OCI-M1 (cell line): ENCODE measurements at regions not wholly inside any gene's neighbourhood (a gene's known extent, or its start where the extent isn't known, plus 50 kb on each side); places are given as distances from the start of the nearest gene placed in this dataset.

ENCODE experiments used
- DNase-seq: peaks from one replicate; lab custom pipeline; 2025; lab: John Stamatoyannopoulos, UW

- no peak for DNase-seq
These were observed 62.2 kb upstream of the TNIP3 start for GRCh38 chr4:121226362-121226761.

DNA sequence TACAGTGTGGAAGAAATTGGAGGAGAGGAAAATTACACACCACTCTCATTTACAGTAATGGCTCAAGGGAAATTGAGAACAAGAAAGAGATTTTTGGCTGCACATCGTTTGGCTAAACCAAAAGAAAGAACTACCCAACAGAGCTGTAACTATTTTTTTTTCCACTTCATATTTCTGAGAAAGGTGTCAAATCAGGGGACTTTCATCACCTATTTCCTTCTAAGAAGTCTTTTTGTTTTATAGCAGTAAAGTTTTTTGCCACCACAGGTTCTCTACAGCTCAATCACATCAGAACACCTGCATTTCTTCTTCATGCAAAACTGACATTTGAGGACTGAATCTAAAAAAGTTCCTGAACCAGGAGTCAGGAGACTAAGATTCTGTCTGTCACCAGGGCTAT, 57.5 kb upstream of the TNIP3 start:
- DNase-seq, result no peak

DNA sequence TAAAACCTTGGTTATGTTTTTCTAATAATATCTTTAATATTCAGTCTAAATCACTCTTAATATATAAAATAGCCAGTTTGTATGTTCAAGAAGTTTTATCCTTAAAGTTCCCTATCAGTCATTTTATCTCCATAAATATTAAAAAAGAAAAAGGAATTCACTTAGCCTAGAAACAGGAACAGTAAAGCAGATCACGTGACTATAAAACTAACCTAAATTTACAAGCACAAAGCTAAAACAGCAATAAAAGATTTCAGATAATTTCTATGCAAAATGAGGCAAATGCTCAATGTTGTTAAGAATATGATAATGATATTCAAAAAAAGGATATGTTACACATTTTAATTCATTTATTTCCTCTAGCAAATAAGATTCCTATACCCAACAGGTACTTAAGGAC, 57.1 kb upstream of the TNIP3 start:
- DNase-seq, result no peak

DNA sequence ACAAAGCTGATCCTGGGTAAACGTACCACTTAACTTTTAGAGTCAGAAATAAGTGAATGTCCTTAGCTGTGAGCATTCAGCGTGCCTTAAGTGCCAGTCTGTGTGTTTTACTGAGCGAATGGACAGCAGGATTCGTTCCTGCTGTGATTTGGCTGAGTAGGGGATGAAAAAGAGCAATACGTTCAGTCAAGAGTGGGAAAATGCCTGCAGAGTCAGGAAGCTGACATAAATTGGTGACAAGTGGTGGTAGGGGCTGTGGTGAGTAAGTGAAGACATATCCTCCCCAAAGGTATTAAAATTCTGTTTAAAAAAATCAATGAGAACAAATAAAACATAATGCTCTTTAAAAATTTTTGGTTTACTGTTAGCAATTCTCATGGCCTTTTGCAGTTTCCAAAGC, 56.6 kb upstream of the TNIP3 start:
- DNase-seq, result no peak

DNA sequence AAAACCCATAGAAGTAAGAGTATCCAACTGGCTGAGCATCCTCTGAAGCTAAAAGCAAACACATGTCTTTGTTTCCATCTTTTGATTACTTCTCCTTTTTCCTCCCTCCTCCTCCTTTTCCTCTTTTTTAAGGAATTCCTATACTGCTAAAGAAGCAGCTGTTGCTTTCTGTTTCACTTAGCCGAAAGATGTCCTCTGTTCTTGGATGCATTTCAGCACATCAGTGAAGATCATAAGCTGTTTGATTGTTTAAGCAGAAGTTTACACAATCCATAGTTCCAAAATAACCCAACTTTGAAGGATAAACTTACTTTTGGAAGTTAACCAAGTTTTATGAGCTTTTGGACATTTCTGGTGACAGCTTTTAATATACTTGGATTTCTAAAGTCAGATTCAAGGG, 55.1 kb upstream of the TNIP3 start:
- DNase-seq, result no peak

- no peak for DNase-seq
These were observed 53.2 kb upstream of the TNIP3 start for GRCh38 chr4:121217351-121217750.

DNA sequence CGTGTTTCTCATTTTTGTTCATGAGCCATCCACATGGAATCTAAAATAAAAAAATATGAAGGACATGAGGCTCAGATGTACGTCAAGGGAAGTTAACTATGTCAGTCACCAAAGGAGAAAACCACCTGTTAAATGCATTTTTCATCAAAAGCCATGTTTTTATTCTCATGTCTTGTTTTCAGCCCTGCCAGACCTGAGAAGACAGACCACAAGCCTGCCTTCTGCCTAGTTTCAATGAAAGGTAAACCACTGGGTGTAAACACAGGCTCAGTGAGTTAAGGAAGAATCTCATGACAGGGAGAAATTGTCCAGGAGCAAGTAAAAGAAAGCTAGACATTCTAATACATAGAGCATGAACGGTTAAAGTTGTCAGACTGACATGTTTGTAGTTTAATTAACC, 52.3 kb upstream of the TNIP3 start:
- DNase-seq, result no peak

DNA sequence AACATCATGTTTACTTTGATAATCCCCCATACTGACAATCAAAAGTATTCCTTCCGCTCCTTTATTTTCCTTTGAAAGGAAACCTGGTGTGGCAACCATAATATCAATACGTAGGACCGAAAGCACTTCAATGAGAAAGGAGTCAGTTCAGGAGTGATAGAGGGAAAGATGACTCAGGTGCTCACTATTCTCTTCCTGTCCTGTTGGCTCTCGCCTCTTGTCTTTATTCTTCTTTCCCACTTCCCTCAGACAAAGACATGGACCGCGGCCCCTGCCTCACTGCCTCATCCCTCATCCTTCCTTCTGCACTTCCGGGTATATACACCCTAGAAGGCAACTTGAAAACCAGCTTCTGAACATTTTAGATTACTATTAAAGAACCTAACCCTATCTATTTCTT, 49.8 kb upstream of the TNIP3 start:
- no peak for DNase-seq
